HepG2 (cell line): ENCODE measurements at regions not wholly inside any gene's neighbourhood (a gene's known extent, or its start where the extent isn't known, plus 50 kb on each side); places are given as distances from the start of the nearest gene placed in this dataset.

Experiments
- ARNT2 ChIP-seq: sonication (generic); formaldehyde crosslinking; IDR thresholded peaks from 2 replicates; pipeline ENCODE4 v1.8.0; 2022; ENCODE audit warnings: mild to moderate bottlenecking, low read depth, missing genetic modification reagents, moderate library complexity
- CBFB ChIP-seq: sonication (generic); formaldehyde crosslinking; IDR thresholded peaks from 2 replicates; pipeline ENCODE4 v1.4.0; 2020; ENCODE audit warnings: missing genetic modification reagents
- ELF3 ChIP-seq: IDR thresholded peaks from 2 replicates; pipeline ENCODE4 v1.6.1; 2016; ENCODE audit warnings: missing genetic modification reagents, missing compliant biosample characterization
- GABPA ChIP-seq, 2 experiments: IDR thresholded peaks; 2 replicates each; pipeline ENCODE4 v1.6.1; 2011 to 2016; ENCODE audit warnings: low read depth in 2 of 2, low read length in 1 of 2, missing biosample characterization in 1 of 2, missing genetic modification characterization in 1 of 2
- GATAD1 ChIP-seq: IDR thresholded peaks from 2 replicates; pipeline ENCODE4 v1.6.1; 2016; ENCODE audit warnings: missing genetic modification reagents, missing compliant biosample characterization
- HNF1B ChIP-seq: sonication (generic); formaldehyde crosslinking; IDR thresholded peaks from 2 replicates; pipeline ENCODE4 v1.5.1; 2020; ENCODE audit warnings: mild to moderate bottlenecking, moderate library complexity, missing genetic modification reagents
- NONO ChIP-seq, 2 experiments: fragments of 450-650 bp in 1 of 2; sonication (generic) in 1 of 2; formaldehyde crosslinking in 1 of 2; IDR thresholded peaks in 1 of 2; conservative IDR thresholded peaks in 1 of 2; 2 replicates each; pipeline versions ENCODE4 v1.6.1 to v1.8.0; 2017 to 2022; ENCODE audit warnings: mild to moderate bottlenecking in 1 of 2, missing genetic modification reagents in 1 of 2, moderate library complexity in 1 of 2
- SMAD9 ChIP-seq: sonication (generic); formaldehyde crosslinking; IDR thresholded peaks from 2 replicates; pipeline ENCODE4 v1.5.1; 2020; ENCODE audit warnings: mild to moderate bottlenecking, missing genetic modification reagents
- SP140L ChIP-seq: sonication (generic); formaldehyde crosslinking; IDR thresholded peaks from 2 replicates; pipeline ENCODE4 v1.4.0; 2020; ENCODE audit warnings: missing genetic modification reagents, borderline replicate concordance
- STAG1 ChIP-seq: sonication (generic); formaldehyde crosslinking; IDR thresholded peaks from 2 replicates; pipeline ENCODE4 v1.4.0; 2020; ENCODE audit warnings: missing genetic modification reagents
- TAF15 ChIP-seq: fragments of 200-400 bp; formaldehyde crosslinking; IDR thresholded peaks from one replicate; pipeline ENCODE4 v1.6.1; 2018; ENCODE audit warnings: mild to moderate bottlenecking, low read depth, low read length; ENCODE audit not compliant: poor library complexity, severe bottlenecking
- TARDBP ChIP-seq: sonication (generic); formaldehyde crosslinking; IDR thresholded peaks from 2 replicates; pipeline ENCODE4 v1.8.0; 2022; ENCODE audit warnings: mild to moderate bottlenecking, missing genetic modification reagents
- U2AF1 ChIP-seq: fragments of 200-400 bp; formaldehyde crosslinking; optimal IDR thresholded peaks from 2 replicates; pipeline ENCODE3; 2017; ENCODE audit warnings: mild to moderate bottlenecking, low read depth, low read length
- ZBTB7B ChIP-seq: sonication (generic); formaldehyde crosslinking; IDR thresholded peaks from 2 replicates; pipeline ENCODE4 v1.4.0; 2020; ENCODE audit warnings: missing genetic modification reagents
- ZEB1 ChIP-seq: IDR thresholded peaks from 2 replicates; pipeline ENCODE4 v1.6.1; 2012; ENCODE audit warnings: mild to moderate bottlenecking, low read depth, inconsistent platforms; ENCODE audit not compliant: insufficient replicate concordance
- ZNF296 ChIP-seq: sonication (generic); formaldehyde crosslinking; conservative IDR thresholded peaks from 2 replicates; pipeline ENCODE4 v1.5.0; 2020; ENCODE audit warnings: mild to moderate bottlenecking, missing genetic modification reagents
- ZNF335 ChIP-seq: sonication (generic); formaldehyde crosslinking; IDR thresholded peaks from 2 replicates; pipeline ENCODE4 v1.4.0; 2020; ENCODE audit warnings: missing genetic modification reagents
- ZNF337 ChIP-seq: sonication (generic); formaldehyde crosslinking; IDR thresholded peaks from 2 replicates; pipeline ENCODE4 v1.5.1; 2020; ENCODE audit warnings: missing genetic modification reagents, low read depth, mild to moderate bottlenecking, borderline replicate concordance
- ZNF367 ChIP-seq: sonication (generic); formaldehyde crosslinking; IDR thresholded peaks from 2 replicates; pipeline ENCODE4 v1.4.0; 2020; ENCODE audit warnings: missing genetic modification reagents, borderline replicate concordance
- ZNF546 ChIP-seq: sonication (generic); formaldehyde crosslinking; conservative IDR thresholded peaks from 2 replicates; pipeline ENCODE4 v1.8.1; 2023; ENCODE audit warnings: mild to moderate bottlenecking, missing genetic modification reagents
- ZNF564 ChIP-seq: sonication (generic); formaldehyde crosslinking; IDR thresholded peaks from 2 replicates; pipeline ENCODE4 v1.8.1; 2023; ENCODE audit warnings: mild to moderate bottlenecking, missing genetic modification reagents
- ZNF614 ChIP-seq: IDR thresholded peaks from 2 replicates; pipeline ENCODE4 v1.6.1; 2018; ENCODE audit warnings: missing biosample characterization, missing genetic modification reagents, inconsistent platforms, borderline replicate concordance
- ZNF710 ChIP-seq: sonication (generic); formaldehyde crosslinking; IDR thresholded peaks from 2 replicates; pipeline ENCODE4 v1.5.0; 2020; ENCODE audit warnings: mild to moderate bottlenecking, missing genetic modification reagents, borderline replicate concordance

GRCh38 chr12:93127582-93128331 is 198.7 kb upstream of the EEA1 start (continued):
- TF ChIP-seq TAF15 (no peak), ZNF367 (no peak), STAG1 (peak; percentile 80), HNF1B (CRISPR knock-in tag) (peak; percentile 81), GATAD1 (CRISPR knock-in tag) (peak; percentile 70; the same call in 1 of the 2 replicates), ZBTB7B (CRISPR knock-in tag) (peak; percentile 99), NONO (IDR thresholded peaks at IDR 0.05) (no peak), NONO (CRISPR knock-in tag; conservative IDR thresholded peaks at IDR 0.05) (peak; percentile 97), ARNT2 (CRISPR knock-in tag) (peak; percentile 90), ZNF546 (CRISPR knock-in tag) (no peak), ZNF710 (CRISPR knock-in tag) (peak; percentile 97), ELF3 (CRISPR knock-in tag) (peak; percentile 94), ZNF337 (peak; percentile 95; the same call in 1 of the 2 replicates), ZNF335 (CRISPR knock-in tag) (peak; percentile 82), ZEB1 (peak; percentile 95), GABPA (IDR thresholded peaks at IDR 0.05; ENCODE audit: low read depth, low read length) (no peak), GABPA (CRISPR knock-in tag; IDR thresholded peaks at IDR 0.05; ENCODE audit: low read depth) (peak; percentile 55), CBFB (CRISPR knock-in tag) (peak; percentile 80; the same call in 1 of the 2 replicates), SMAD9 (CRISPR knock-in tag) (peak; percentile 71; the same call in 1 of the 2 replicates), SP140L (CRISPR knock-in tag) (peak; percentile 78), U2AF1 (peak; percentile 57), TARDBP (CRISPR knock-in tag) (peak; percentile 98), ZNF614 (CRISPR knock-in tag) (peak; percentile 97), ZNF564 (CRISPR knock-in tag) (peak; percentile 67; the same call in 1 of the 2 replicates), ZNF296 (CRISPR knock-in tag) (no peak)
